ENCODE measurements at regions not wholly inside any gene's neighbourhood (a gene's known extent, or its start where the extent isn't known, plus 50 kb on each side); places are given as distances from the start of the nearest gene placed in this dataset.

DNA sequence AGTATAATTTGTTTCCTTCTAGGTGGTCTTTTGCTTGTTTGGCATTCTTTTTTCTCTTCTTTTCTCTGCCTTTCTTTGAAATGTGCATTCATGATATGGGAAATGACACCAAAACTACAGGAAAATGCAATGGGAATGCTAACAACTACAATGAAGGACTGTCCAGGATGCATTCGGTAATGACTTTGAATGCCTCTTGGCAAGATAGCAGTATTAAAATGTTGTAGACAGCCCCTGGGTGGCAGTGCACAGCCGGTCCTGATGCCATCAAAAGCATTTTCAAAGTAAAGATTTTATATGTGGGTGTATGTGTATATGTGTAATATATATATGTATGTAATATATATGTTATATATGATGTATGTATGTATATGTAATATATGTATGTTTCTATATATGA is 218.8 kb upstream of the MMS22L start:
- TF ChIP-seq CTCF (IDR thresholded peaks at IDR 0.05), result no peak
- no peak for TF ChIP-seq POLR2A (IDR thresholded peaks at IDR 0.05)

Data from gastroesophageal sphincter (tissue), 3 donors.